ENCODE measurements at regions not wholly inside any gene's neighbourhood (a gene's known extent, or its start where the extent isn't known, plus 50 kb on each side); places are given as distances from the start of the nearest gene placed in this dataset.

GRCh38 chr5:44664711-44665100, 144.0 kb upstream of the MRPS30 start:
- TF ChIP-seq CTCF (IDR thresholded peaks at IDR 0.05) (no peak), EZH2 (IDR thresholded peaks at IDR 0.05; ENCODE audit: borderline replicate concordance, insufficient read depth, low read depth, low read length, poor library complexity, severe bottlenecking) (no peak)
